K562 (cell line): ENCODE measurements at regions not wholly inside any gene's neighbourhood (a gene's known extent, or its start where the extent isn't known, plus 50 kb on each side); places are given as distances from the start of the nearest gene placed in this dataset.

ENCODE experiments used
- ATAC-seq: fragments of 200-7000 bp; cut with Tn5 transposase; 3 replicates; pipeline ENCODE4 v1.9.1; 2020; ENCODE audit warnings: moderate library complexity
- BruUV-seq: library from RNA; stranded (reverse); fragments of 400-500 nt; replicated peaks from 2 replicates; lab custom pipeline; 2021; lab: Mats Ljungman, UMichigan
- CTCF ChIA-PET: fragments of 300-600 bp; formaldehyde crosslinking; extraction: SDS; loops from one replicate; lab custom pipeline; 2021; ENCODE audit warnings: low intra/inter-chr PET ratio; lab: Yijun Ruan, JAX
- POLR2A ChIA-PET: fragments of 300-600, 350-650 bp; sonication (Branson Sonifier 250); formaldehyde crosslinking; extraction: SDS; loops from one replicate; lab custom pipeline; 2021; ENCODE audit warnings: antibody characterized with exemption, inconsistent platforms; lab: Yijun Ruan, JAX
- DNase-seq, 4 experiments: peaks; one replicate each; pipeline versions ENCODE4 v3.0.0 to v3.0.0-alpha.2; 2011 to 2018; ENCODE audit warnings: low spot score in 3 of 4, mixed read lengths in 3 of 4; ENCODE audit errors: extremely low read depth in 1 of 4
- FAIRE-seq: peaks from 2 replicates; lab custom pipeline; 2011; peaks lifted over from hg19 to GRCh38; lab: Jason Lieb, UNC
- H2AFZ ChIP-seq: 2 replicates; pipeline ENCODE4 v1.6.0; 2011; ENCODE audit warnings: low read depth, low read length, control low read depth, inconsistent platforms
- H3K27ac ChIP-seq: fragments of 200-600 bp; 3 replicates; pipeline ENCODE4 v1.8.0; 2011; ENCODE audit warnings: low read depth, mild to moderate bottlenecking, control low read depth, inconsistent platforms, low read length, moderate library complexity, mixed read lengths; ENCODE audit errors: extremely low read depth
- H3K27me3 ChIP-seq, 2 experiments: fragments of 300-600 bp in 1 of 2; 2 replicates in 1 of 2; 3 replicates in 1 of 2; pipeline versions ENCODE4 v1.6.0 to v1.8.0; 2011; ENCODE audit warnings: inconsistent platforms in 2 of 2, low read length in 2 of 2, mild to moderate bottlenecking in 1 of 2, mixed read lengths in 1 of 2, moderate library complexity in 1 of 2; ENCODE audit not compliant: control insufficient read depth in 2 of 2, insufficient read depth in 2 of 2
- H3K36me3 ChIP-seq: fragments of 300-600 bp; 3 replicates; pipeline ENCODE4 v1.8.0; 2011; ENCODE audit warnings: mild to moderate bottlenecking, low read length, inconsistent platforms; ENCODE audit not compliant: control insufficient read depth, insufficient read depth
- H3K4me1 ChIP-seq, 2 experiments: fragments of 200-600 bp in 1 of 2; replicated peaks in 1 of 2; 2 replicates in 1 of 2; 3 replicates in 1 of 2; pipeline versions ENCODE4 v1.5.1 to v1.8.0; 2011; ENCODE audit warnings: inconsistent platforms in 2 of 2, low read length in 2 of 2, mild to moderate bottlenecking in 1 of 2, mixed read lengths in 1 of 2, moderate library complexity in 1 of 2; ENCODE audit not compliant: control insufficient read depth in 2 of 2, insufficient read depth in 2 of 2
- H3K4me2 ChIP-seq: 2 replicates; pipeline ENCODE4 v1.6.1; 2011; ENCODE audit warnings: low read length, control low read depth, inconsistent platforms, mixed read lengths; ENCODE audit not compliant: insufficient read depth
- H3K4me3 ChIP-seq: fragments of 200-600 bp; sonication (generic), shearing (Covaris generic); 2 replicates; pipeline ENCODE4 v1.5.1; 2016; ENCODE audit warnings: control low read depth, inconsistent platforms
- H3K79me2 ChIP-seq: fragments of 200-600 bp; 3 replicates; pipeline ENCODE4 v1.8.0; 2011; ENCODE audit warnings: low read length, inconsistent platforms; ENCODE audit not compliant: control insufficient read depth, insufficient read depth
- H3K9ac ChIP-seq, 2 experiments: 2 replicates each; pipeline versions ENCODE4 v1.6.0 to v1.6.1; 2011; ENCODE audit warnings: low read depth in 2 of 2, low read length in 2 of 2, control low read depth in 1 of 2, inconsistent platforms in 1 of 2, mild to moderate bottlenecking in 1 of 2, mixed read lengths in 1 of 2; ENCODE audit not compliant: insufficient read depth in 1 of 2
- H3K9me1 ChIP-seq: one replicate; pipeline ENCODE4 v1.6.0; 2011; ENCODE audit warnings: inconsistent platforms, mild to moderate bottlenecking, low read length, moderate library complexity; ENCODE audit not compliant: control insufficient read depth, insufficient read depth
- H3K9me3 ChIP-seq: replicated peaks from 2 replicates; pipeline ENCODE4 v1.5.1; 2011; ENCODE audit warnings: low read depth, low read length, inconsistent platforms; ENCODE audit not compliant: control insufficient read depth, insufficient read depth
- H4K20me1 ChIP-seq: replicated peaks from 2 replicates; pipeline ENCODE4 v1.6.1; 2011; ENCODE audit warnings: low read length, inconsistent platforms, mixed read lengths; ENCODE audit not compliant: control insufficient read depth, insufficient read depth
- CBX8 ChIP-seq: fragments of 200-600 bp; sonication (generic); IDR thresholded peaks from 2 replicates; pipeline ENCODE4 v1.6.1; 2012; ENCODE audit warnings: borderline replicate concordance, mixed run types, low read depth, mild to moderate bottlenecking, moderate library complexity, mixed read lengths, low read length, control low read depth, inconsistent platforms; ENCODE audit not compliant: poor library complexity, severe bottlenecking; ENCODE audit errors: extremely low read depth
- CREB3L1 ChIP-seq: fragments of 450-650 bp; IDR thresholded peaks from 2 replicates; pipeline ENCODE4 v1.6.1; 2014; ENCODE audit warnings: low read depth, mild to moderate bottlenecking, moderate library complexity, borderline replicate concordance
- ERF ChIP-seq: fragments of 450-650 bp; formaldehyde crosslinking; IDR thresholded peaks from 2 replicates; pipeline ENCODE4 v1.4.0; 2020; ENCODE audit warnings: mild to moderate bottlenecking, mixed read lengths
- GABPA ChIP-seq: fragments of 200-800 bp; sonication (Bioruptor generic); conservative IDR thresholded peaks from 2 replicates; pipeline ENCODE4 v1.6.1; 2016; ENCODE audit warnings: low read depth, missing genetic modification characterization, missing compliant biosample characterization
- HDAC3 ChIP-seq: fragments of 450-650 bp; IDR thresholded peaks from 2 replicates; pipeline ENCODE4 v1.6.1; 2018; ENCODE audit warnings: borderline replicate concordance, mild to moderate bottlenecking, moderate library complexity; ENCODE audit not compliant: partially characterized antibody
- MED1 ChIP-seq: sonication (generic); formaldehyde crosslinking; IDR thresholded peaks from 2 replicates; pipeline ENCODE4 v1.8.1; 2023; ENCODE audit warnings: missing genetic modification reagents, borderline replicate concordance
- MTF1 ChIP-seq: fragments of 250-450 bp; sonication (Bioruptor Pico); IDR thresholded peaks from 2 replicates; pipeline ENCODE4 v1.9.0; 2021; ENCODE audit warnings: moderate library complexity, mild to moderate bottlenecking, inconsistent platforms, borderline replicate concordance
- NCOA2 ChIP-seq, 2 experiments: fragments of 450-650 bp; IDR thresholded peaks; 2 replicates each; pipeline ENCODE4 v1.6.1; 2018; ENCODE audit warnings: mild to moderate bottlenecking in 2 of 2, moderate library complexity in 1 of 2; ENCODE audit not compliant: partially characterized antibody in 2 of 2
- NELFE ChIP-seq: IDR thresholded peaks from 2 replicates; pipeline ENCODE4 v1.6.1; 2011; ENCODE audit warnings: mild to moderate bottlenecking; ENCODE audit not compliant: insufficient read depth, insufficient read length
- NFXL1 ChIP-seq: fragments of 450-650 bp; formaldehyde crosslinking; IDR thresholded peaks from 2 replicates; pipeline ENCODE4 v1.4.0; 2021; ENCODE audit warnings: mild to moderate bottlenecking
- PTBP1 ChIP-seq: fragments of 200-400 bp; formaldehyde crosslinking; IDR thresholded peaks from 2 replicates; pipeline ENCODE4 v1.6.1; 2017; ENCODE audit warnings: low read depth, low read length
- TEAD2 ChIP-seq: fragments of 450-650 bp; IDR thresholded peaks from 2 replicates; pipeline ENCODE4 v1.6.1; 2016; ENCODE audit warnings: missing genetic modification characterization, control low read depth, missing compliant biosample characterization
- TFAP4 ChIP-seq: sonication (generic); formaldehyde crosslinking; IDR thresholded peaks from 2 replicates; pipeline ENCODE4 v1.8.0; 2022; ENCODE audit warnings: missing genetic modification reagents, mild to moderate bottlenecking, moderate library complexity, borderline replicate concordance
- ZNF143 ChIP-seq: sonication (generic); formaldehyde crosslinking; IDR thresholded peaks from 2 replicates; pipeline ENCODE4 v1.9.0; 2022; ENCODE audit warnings: mild to moderate bottlenecking, missing genetic modification reagents
- ZNF165 ChIP-seq: fragments of 250-450 bp; sonication (Bioruptor Pico); IDR thresholded peaks from 2 replicates; pipeline ENCODE4 v1.4.0; 2020; ENCODE audit warnings: borderline replicate concordance
- ZNF324 ChIP-seq: fragments of 250-450 bp; sonication (Bioruptor Pico); IDR thresholded peaks from 2 replicates; pipeline ENCODE4 v1.4.0; 2020; ENCODE audit warnings: mild to moderate bottlenecking
- ZNF354B ChIP-seq: fragments of 250-450 bp; sonication (Bioruptor Pico); IDR thresholded peaks from 2 replicates; pipeline ENCODE4 v1.4.0; 2020
- ZNF740 ChIP-seq, 3 experiments: fragments of 200-800 bp in 1 of 3; sonication (Bioruptor generic) in 1 of 3; sonication (generic) in 1 of 3; formaldehyde crosslinking in 1 of 3; IDR thresholded peaks; 2 replicates each; pipeline versions ENCODE4 v1.6.1 to v1.8.0; 2016 to 2022; ENCODE audit warnings: mild to moderate bottlenecking in 2 of 3, missing compliant biosample characterization in 2 of 3, missing genetic modification characterization in 2 of 3, missing genetic modification reagents in 1 of 3
- WGBS: fragments of 100-300 bp; shearing (Covaris generic); methylation state at CpG from one replicate; pipeline ENCODE4 v1.1.6; 2016; ENCODE audit warnings: low coverage, mixed read lengths; ENCODE audit not compliant: insufficient coverage; ENCODE audit errors: missing lambda C conversion rate; 5-methylcytosine and 5-hydroxymethylcytosine counted together
- in situ Hi-C: fragments of 300-500 bp; cut with MboI; formaldehyde crosslinking; loops from 4 replicates; pipeline ENCODE4 v1.15.0; 2018; ENCODE audit warnings: inconsistent platforms, mixed read lengths
- intact Hi-C: fragments of 100-400 bp; cut with micrococcal nuclease; formaldehyde crosslinking; loops from 2 replicates; pipeline ENCODE4 v1.14.2; 2022

GRCh38 chr5:117494188-117494587, 919.6 kb upstream of the SEMA6A start:
- H3K4me3 ChIP-seq, result no peak overlapping the region
- H4K20me1 ChIP-seq, result no peaks in the 10 kb centered on the region
- in situ Hi-C loops, result no loop called here
- H3K9me3 ChIP-seq, result peaks cover 2% of the 10 kb centered on the region; the same call in 1 of the 2 replicates
- no peaks in the 10 kb centered on the region for H3K79me2 ChIP-seq
- H3K4me1 ChIP-seq, result no peaks in the 10 kb centered on the region
- BruUV-seq, result no TSS peak
- WGBS, result 3% methylated on average over 2 of the region's 2 CpGs
- no peaks in the 10 kb centered on the region for H3K36me3 ChIP-seq
- H3K4me2 ChIP-seq, result no peak overlapping the region
- ATAC-seq, result no peak
- FAIRE-seq, result no peak
- H3K9ac ChIP-seq, result no peak overlapping the region
- DNase-seq, result no peak
- intact Hi-C loops, result no loop called here
- H3K27ac ChIP-seq, result no peak overlapping the region
- H2AFZ ChIP-seq, result no peak overlapping the region
- H3K27me3 ChIP-seq, result no peaks in the 10 kb centered on the region
- ChIA-PET POLR2A (no interaction called here), CTCF (no interaction called here)
- H3K9me1 ChIP-seq, result no peaks in the 10 kb centered on the region
- TF ChIP-seq PTBP1, result no peak
- TF ChIP-seq MED1 (CRISPR knock-in tag), result no peak
- TF ChIP-seq ZNF165 (CRISPR knock-in tag), result no peak
- no peak for TF ChIP-seq ERF (CRISPR knock-in tag)
- no peak for TF ChIP-seq ZNF740 (CRISPR knock-in tag; IDR thresholded peaks at IDR 0.05)
- no peak for TF ChIP-seq ZNF740 (tag; IDR thresholded peaks at IDR 0.05)
- TF ChIP-seq TEAD2, result no peak
- TF ChIP-seq ZNF143 (CRISPR knock-in tag), result no peak
- TF ChIP-seq ZNF354B (CRISPR knock-in tag), result no peak
- TF ChIP-seq HDAC3, result no peak
- TF ChIP-seq CREB3L1, result no peak
- no peak for TF ChIP-seq CBX8
- no peak for TF ChIP-seq NCOA2 (IDR thresholded peaks at IDR 0.05; ENCODE audit: partially characterized antibody in 2 of 2)
- TF ChIP-seq TFAP4 (CRISPR knock-in tag), result no peak
- TF ChIP-seq NFXL1 (CRISPR knock-in tag), result no peak
- no peak for TF ChIP-seq ZNF324 (CRISPR knock-in tag)
- TF ChIP-seq MTF1 (CRISPR knock-in tag), result no peak
- no peak for TF ChIP-seq NELFE
- TF ChIP-seq GABPA (tag), result no peak
